ENCODE measurements at regions not wholly inside any gene's neighbourhood (a gene's known extent, or its start where the extent isn't known, plus 50 kb on each side); places are given as distances from the start of the nearest gene placed in this dataset.
A peak's percentile ranks its signal among the peaks of the same experiment; 100 is the strongest.

DNA sequence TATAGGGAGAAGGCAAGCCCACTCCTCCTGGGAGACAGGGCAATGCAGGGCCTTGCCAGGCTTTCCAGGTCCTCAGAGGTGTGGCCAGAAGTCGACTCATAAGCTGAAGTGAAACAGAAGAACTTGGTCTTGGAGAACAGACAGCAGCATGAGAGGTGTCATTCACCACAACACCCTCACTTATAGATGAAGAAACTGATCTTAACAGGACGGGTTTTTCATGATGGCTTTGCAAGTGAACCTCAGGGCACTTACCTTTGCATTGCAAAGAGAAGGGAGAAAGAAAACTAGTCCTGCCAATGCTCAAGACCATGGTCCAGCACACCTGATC, 198.8 kb downstream of the CYRIA start:
- DNase-seq (ENCODE audit: extremely low spot score, unreplicated experiment), result no peak
- Mint-ChIP-seq H3K27me3 (ENCODE audit: unreplicated experiment) (no peaks in the 10 kb centered on the region), H3K9me3 (ENCODE audit: unreplicated experiment) (peaks cover 12% of the 10 kb centered on the region), H3K4me1 (ENCODE audit: unreplicated experiment) (no peaks in the 10 kb centered on the region), H3K4me3 (ENCODE audit: unreplicated experiment) (no peak overlapping the region), H3K27ac (ENCODE audit: unreplicated experiment) (no peak overlapping the region), H3K36me3 (ENCODE audit: unreplicated experiment) (no peaks in the 10 kb centered on the region)
- TF ChIP-seq CTCF (IDR thresholded peaks at IDR 0.05), result no peak

GRCh38 chr2:16466133-16466820, 199.4 kb downstream of the CYRIA start:
- H3K4me3 Mint-ChIP-seq (ENCODE audit: unreplicated experiment), result no peak overlapping the region
- H3K4me1 Mint-ChIP-seq (ENCODE audit: unreplicated experiment), result no peaks in the 10 kb centered on the region
- H3K36me3 Mint-ChIP-seq (ENCODE audit: unreplicated experiment), result no peaks in the 10 kb centered on the region
- H3K27me3 Mint-ChIP-seq (ENCODE audit: unreplicated experiment), result no peaks in the 10 kb centered on the region
- H3K27ac Mint-ChIP-seq (ENCODE audit: unreplicated experiment), result no peak overlapping the region
- TF ChIP-seq CTCF (IDR thresholded peaks at IDR 0.05), result no peak
- H3K9me3 Mint-ChIP-seq (ENCODE audit: unreplicated experiment), result peaks cover 12% of the 10 kb centered on the region
- no peak for DNase-seq (ENCODE audit: extremely low spot score, unreplicated experiment)

- no peaks in the 10 kb centered on the region for H3K36me3 Mint-ChIP-seq (ENCODE audit: unreplicated experiment)
- TF ChIP-seq CTCF (IDR thresholded peaks at IDR 0.05), result no peak
- no peak for DNase-seq (ENCODE audit: extremely low spot score, unreplicated experiment)
- H3K27ac Mint-ChIP-seq (ENCODE audit: unreplicated experiment), result no peak overlapping the region
- H3K4me1 Mint-ChIP-seq (ENCODE audit: unreplicated experiment), result no peaks in the 10 kb centered on the region
- H3K4me3 Mint-ChIP-seq (ENCODE audit: unreplicated experiment), result no peak overlapping the region
- H3K9me3 Mint-ChIP-seq (ENCODE audit: unreplicated experiment), result peaks cover 9% of the 10 kb centered on the region
- no peaks in the 10 kb centered on the region for H3K27me3 Mint-ChIP-seq (ENCODE audit: unreplicated experiment)
Measured at GRCh38 chr2:16464641-16465040, 201.0 kb downstream of the CYRIA start.

- H3K4me1 Mint-ChIP-seq (ENCODE audit: unreplicated experiment), result no peaks in the 10 kb centered on the region
- no peaks in the 10 kb centered on the region for H3K36me3 Mint-ChIP-seq (ENCODE audit: unreplicated experiment)
- no peak for DNase-seq (ENCODE audit: extremely low spot score, unreplicated experiment)
- peaks cover 8% of the 10 kb centered on the region for H3K9me3 Mint-ChIP-seq (ENCODE audit: unreplicated experiment)
- no peak overlapping the region for H3K4me3 Mint-ChIP-seq (ENCODE audit: unreplicated experiment)
- no peak overlapping the region for H3K27ac Mint-ChIP-seq (ENCODE audit: unreplicated experiment)
- no peak for TF ChIP-seq CTCF (IDR thresholded peaks at IDR 0.05)
- no peaks in the 10 kb centered on the region for H3K27me3 Mint-ChIP-seq (ENCODE audit: unreplicated experiment)
Measured at GRCh38 chr2:16462958-16463357, 202.7 kb downstream of the CYRIA start.

GRCh38 chr2:16461672-16462071, 204.0 kb downstream of the CYRIA start:
- TF ChIP-seq CTCF (IDR thresholded peaks at IDR 0.05), result no peak
- Mint-ChIP-seq H3K4me3 (ENCODE audit: unreplicated experiment) (no peak overlapping the region), H3K9me3 (ENCODE audit: unreplicated experiment) (peaks cover 4% of the 10 kb centered on the region), H3K36me3 (ENCODE audit: unreplicated experiment) (no peaks in the 10 kb centered on the region), H3K27me3 (ENCODE audit: unreplicated experiment) (no peaks in the 10 kb centered on the region), H3K27ac (ENCODE audit: unreplicated experiment) (no peak overlapping the region), H3K4me1 (ENCODE audit: unreplicated experiment) (no peaks in the 10 kb centered on the region)
- DNase-seq (ENCODE audit: extremely low spot score, unreplicated experiment), result peak; percentile 32

All from osteocyte (in vitro differentiated cells).